SK-N-SH (cell line): ENCODE measurements at regions not wholly inside any gene's neighbourhood (a gene's known extent, or its start where the extent isn't known, plus 50 kb on each side); places are given as distances from the start of the nearest gene placed in this dataset.

ENCODE experiments used
- CTCF ChIP-seq: fragments of 200-600 bp; sonication (generic); IDR thresholded peaks from 2 replicates; pipeline ENCODE4 v1.6.1; 2017; ENCODE audit warnings: antibody characterized with exemption, mild to moderate bottlenecking, moderate library complexity
- EP300 ChIP-seq, 2 experiments: IDR thresholded peaks; 2 replicates each; pipeline versions ENCODE4 v1.4.0 to v1.6.1; 2012; ENCODE audit warnings: borderline replicate concordance in 1 of 2, low read depth in 1 of 2, low read length in 1 of 2
- FOSL2 ChIP-seq: IDR thresholded peaks from 2 replicates; pipeline ENCODE4 v1.4.0; 2012; ENCODE audit warnings: low read depth, mild to moderate bottlenecking, moderate library complexity, borderline replicate concordance
- RFX5 ChIP-seq: IDR thresholded peaks from 2 replicates; pipeline ENCODE4 v1.6.1; 2012; ENCODE audit warnings: mild to moderate bottlenecking, improper control_type of control experiment, low read length

GRCh38 chr2:45199973-45200372 lies 190.7 kb upstream of the SIX2 start:
- TF ChIP-seq RFX5 (no peak), EP300 (IDR thresholded peaks at IDR 0.05; ENCODE audit: borderline replicate concordance in 1 of 2, low read depth in 1 of 2, low read length in 1 of 2) (no peak), CTCF (no peak), FOSL2 (no peak)
